Naive thymus-derived CD4-positive, alpha-beta T cell (primary cell): ENCODE measurements at regions not wholly inside any gene's neighbourhood (a gene's known extent, or its start where the extent isn't known, plus 50 kb on each side); places are given as distances from the start of the nearest gene placed in this dataset.

Experiments
- ATAC-seq: fragments of 150-1000 bp; cut with Tn5 transposase; 2 replicates; pipeline ENCODE4 v1.10.0; 2021; ENCODE audit warnings: mild to moderate bottlenecking, moderate library complexity
- CTCF ChIA-PET: fragments of 350-600 bp; sonication (Branson Sonifier 250); formaldehyde crosslinking; loops from one replicate; lab custom pipeline; 2021; ENCODE audit warnings: antibody characterized with exemption; lab: Charles Lee
- POLR2A ChIA-PET: fragments of 350-600 bp; sonication (Branson Sonifier 250); formaldehyde crosslinking; loops from one replicate; lab custom pipeline; 2021; ENCODE audit warnings: antibody characterized with exemption, inconsistent platforms; lab: Charles Lee
- DNase-seq, 9 donors: peaks; one replicate each; pipeline versions ENCODE4 v3.0.0 to v3.0.0-alpha.2; 2020 to 2022; ENCODE audit warnings: mixed read lengths in 1 of 9
- H3K27ac ChIP-seq: one replicate; pipeline ENCODE4 v1.7.0; 2013; ENCODE audit warnings: mild to moderate bottlenecking, low read depth, low read length, moderate library complexity
- H3K27me3 ChIP-seq, 2 donors: one replicate each; pipeline ENCODE4 v1.7.0; 2013; ENCODE audit warnings: low read length in 2 of 2, mild to moderate bottlenecking in 2 of 2, moderate library complexity in 2 of 2; ENCODE audit not compliant: control insufficient read depth in 2 of 2, insufficient read depth in 2 of 2
- H3K36me3 ChIP-seq, 3 experiments: 1 replicate in 2 of 3; 2 replicates in 1 of 3; pipeline ENCODE4 v1.7.0; 2013; ENCODE audit warnings: low read length in 3 of 3, mild to moderate bottlenecking in 3 of 3, moderate library complexity in 1 of 3; ENCODE audit not compliant: insufficient read depth in 3 of 3, control insufficient read depth in 2 of 3
- H3K4me1 ChIP-seq, 2 donors: one replicate each; pipeline ENCODE4 v1.7.0; 2013; ENCODE audit warnings: low read length in 2 of 2, mild to moderate bottlenecking in 2 of 2, moderate library complexity in 1 of 2; ENCODE audit not compliant: control insufficient read depth in 2 of 2, insufficient read depth in 2 of 2
- H3K4me3 ChIP-seq: 2 replicates; pipeline ENCODE4 v1.7.0; 2013; ENCODE audit warnings: mild to moderate bottlenecking, low read length
- H3K9me3 ChIP-seq, 3 experiments: 1 replicate in 2 of 3; 2 replicates in 1 of 3; pipeline ENCODE4 v1.7.0; 2013; ENCODE audit warnings: low read length in 3 of 3; ENCODE audit not compliant: control insufficient read depth in 2 of 3
- H3K27ac Mint-ChIP-seq, 9 donors: one replicate each; pipeline ENCODE4 v1.8.0; 2020 to 2022; ENCODE audit warnings: mixed read lengths in 9 of 9, mild to moderate bottlenecking in 8 of 9, moderate library complexity in 5 of 9, inconsistent platforms in 2 of 9
- H3K27me3 Mint-ChIP-seq, 5 donors: one replicate each; pipeline ENCODE4 v1.8.0; 2021 to 2022; ENCODE audit warnings: mixed read lengths in 5 of 5, mild to moderate bottlenecking in 1 of 5
- H3K36me3 Mint-ChIP-seq, 5 donors: one replicate each; pipeline ENCODE4 v1.8.0; 2020 to 2022; ENCODE audit warnings: mixed read lengths in 5 of 5, mild to moderate bottlenecking in 3 of 5, inconsistent platforms in 1 of 5
- H3K4me1 Mint-ChIP-seq, 7 donors: one replicate each; pipeline ENCODE4 v1.8.0; 2020 to 2022; ENCODE audit warnings: mixed read lengths in 7 of 7, mild to moderate bottlenecking in 3 of 7, inconsistent platforms in 1 of 7
- H3K4me3 Mint-ChIP-seq, 10 donors: one replicate each; pipeline ENCODE4 v1.8.0; 2020 to 2022; ENCODE audit warnings: mild to moderate bottlenecking in 10 of 10, mixed read lengths in 10 of 10, moderate library complexity in 6 of 10, inconsistent platforms in 2 of 10
- H3K9me3 Mint-ChIP-seq, 11 donors: one replicate each; pipeline ENCODE4 v1.8.0; 2020 to 2022; ENCODE audit warnings: mixed read lengths in 11 of 11, mild to moderate bottlenecking in 4 of 11, inconsistent platforms in 1 of 11, moderate library complexity in 1 of 11
- intact Hi-C, 2 donors: fragments of 100-400 bp; cut with micrococcal nuclease; formaldehyde crosslinking; loops; one replicate each; pipeline ENCODE4 v1.15.1; 2023

- ChIA-PET POLR2A (no interaction called here), CTCF (no interaction called here)
- no peak overlapping the region for H3K27ac Mint-ChIP-seq
- H3K4me3 ChIP-seq = no peak overlapping the region
- ATAC-seq = no peak
- H3K9me3 ChIP-seq = no peaks in the 10 kb centered on the region
- no peaks in the 10 kb centered on the region for H3K4me1 ChIP-seq
- DNase-seq = no peak
- H3K9me3 Mint-ChIP-seq = peaks cover 0 to 13% (median 4%) of the 10 kb centered on the region in 11 donors
- intact Hi-C loops = no loop called here
- H3K27ac ChIP-seq = no peak overlapping the region
- H3K4me1 Mint-ChIP-seq = no peaks in the 10 kb centered on the region
- no peaks in the 10 kb centered on the region for H3K36me3 Mint-ChIP-seq
- no peaks in the 10 kb centered on the region for H3K36me3 ChIP-seq
- H3K27me3 ChIP-seq = no peaks in the 10 kb centered on the region
- no peak overlapping the region for H3K4me3 Mint-ChIP-seq
- no peaks in the 10 kb centered on the region for H3K27me3 Mint-ChIP-seq
Measured at GRCh38 chr11:25423436-25424199, 908.3 kb upstream of the ANO3 start.

GRCh38 chr11:25432376-25432775 lies 899.6 kb upstream of the ANO3 start:
- no peak overlapping the region for H3K27ac Mint-ChIP-seq
- Histone ChIP-seq H3K4me1 (no peaks in the 10 kb centered on the region), H3K27ac (no peak overlapping the region), H3K36me3 (no peaks in the 10 kb centered on the region), H3K9me3 (no peaks in the 10 kb centered on the region), H3K4me3 (no peak overlapping the region), H3K27me3 (no peaks in the 10 kb centered on the region)
- H3K4me3 Mint-ChIP-seq = no peak overlapping the region
- H3K4me1 Mint-ChIP-seq = no peaks in the 10 kb centered on the region
- intact Hi-C loops = no loop called here
- no peaks in the 10 kb centered on the region for H3K27me3 Mint-ChIP-seq
- ChIA-PET CTCF (no interaction called here), POLR2A (no interaction called here)
- no peak for ATAC-seq
- no peak for DNase-seq
- peaks cover 0 to 8% (median 4%) of the 10 kb centered on the region in 11 donors for H3K9me3 Mint-ChIP-seq
- H3K36me3 Mint-ChIP-seq = no peaks in the 10 kb centered on the region

- Histone ChIP-seq H3K36me3 (no peaks in the 10 kb centered on the region), H3K9me3 (no peaks in the 10 kb centered on the region), H3K4me3 (no peak overlapping the region), H3K27ac (no peak overlapping the region), H3K27me3 (no peaks in the 10 kb centered on the region), H3K4me1 (no peaks in the 10 kb centered on the region)
- Mint-ChIP-seq H3K4me3 (no peak overlapping the region), H3K27me3 (no peaks in the 10 kb centered on the region), H3K36me3 (no peaks in the 10 kb centered on the region), H3K4me1 (no peaks in the 10 kb centered on the region), H3K9me3 (peaks cover 0 to 13% (median 8%) of the 10 kb centered on the region in 11 donors), H3K27ac (no peak overlapping the region)
- intact Hi-C loops = no loop called here
- CTCF ChIA-PET = no interaction called here
- no peak for ATAC-seq
- DNase-seq = no peak
- POLR2A ChIA-PET = no interaction called here
Measured at GRCh38 chr11:25435197-25435596, 896.7 kb upstream of the ANO3 start.

- CTCF ChIA-PET = no interaction called here
Measured at GRCh38 chr11:25436326-25436725, 895.6 kb upstream of the ANO3 start.

GRCh38 chr11:25441421-25441820 lies 890.5 kb upstream of the ANO3 start:
- Mint-ChIP-seq H3K4me1 (no peaks in the 10 kb centered on the region), H3K27ac (no peak overlapping the region), H3K27me3 (no peaks in the 10 kb centered on the region), H3K9me3 (peaks cover 2 to 17% (median 9%) of the 10 kb centered on the region in 11 donors), H3K4me3 (no peak overlapping the region), H3K36me3 (no peaks in the 10 kb centered on the region)
- H3K4me1 ChIP-seq = no peaks in the 10 kb centered on the region
- no peak overlapping the region for H3K27ac ChIP-seq
- no peak overlapping the region for H3K4me3 ChIP-seq
- ChIA-PET CTCF (no interaction called here), POLR2A (no interaction called here)
- H3K36me3 ChIP-seq = no peaks in the 10 kb centered on the region
- intact Hi-C loops = no loop called here
- no peaks in the 10 kb centered on the region for H3K27me3 ChIP-seq
- no peak for DNase-seq
- no peak for ATAC-seq
- H3K9me3 ChIP-seq = no peaks in the 10 kb centered on the region

More at GRCh38 chr11:25436326-25436725, 895.6 kb upstream of the ANO3 start:
- H3K4me1 Mint-ChIP-seq = no peaks in the 10 kb centered on the region
- no peak overlapping the region for H3K27ac Mint-ChIP-seq
- ATAC-seq = no peak
- DNase-seq = no peak
- H3K36me3 ChIP-seq = no peaks in the 10 kb centered on the region
- H3K27ac ChIP-seq = no peak overlapping the region
- no peak overlapping the region for H3K4me3 Mint-ChIP-seq
- intact Hi-C loops = no loop called here
- H3K36me3 Mint-ChIP-seq = no peaks in the 10 kb centered on the region
- POLR2A ChIA-PET = no interaction called here
- H3K27me3 ChIP-seq = no peaks in the 10 kb centered on the region
- H3K27me3 Mint-ChIP-seq = no peaks in the 10 kb centered on the region
- H3K4me3 ChIP-seq = no peak overlapping the region
- H3K4me1 ChIP-seq = no peaks in the 10 kb centered on the region
- peaks cover 1 to 13% (median 10%) of the 10 kb centered on the region in 11 donors for H3K9me3 Mint-ChIP-seq
- H3K9me3 ChIP-seq = no peaks in the 10 kb centered on the region

- H3K27me3 ChIP-seq = no peaks in the 10 kb centered on the region
- H3K27ac ChIP-seq = no peak overlapping the region
- ChIA-PET CTCF (no interaction called here), POLR2A (no interaction called here)
- Mint-ChIP-seq H3K36me3 (peaks cover 0 to 5% (median 0%) of the 10 kb centered on the region in 5 donors), H3K9me3 (peaks cover 4 to 21% (median 9%) of the 10 kb centered on the region in 11 donors), H3K4me1 (no peaks in the 10 kb centered on the region), H3K27me3 (no peaks in the 10 kb centered on the region), H3K27ac (no peak overlapping the region), H3K4me3 (no peak overlapping the region)
- peaks cover 0 to 4% (median 0%) of the 10 kb centered on the region in 3 experiments for H3K9me3 ChIP-seq
- no peaks in the 10 kb centered on the region for H3K36me3 ChIP-seq
- ATAC-seq = no peak
- no peak for DNase-seq
- no peak overlapping the region for H3K4me3 ChIP-seq
- H3K4me1 ChIP-seq = no peaks in the 10 kb centered on the region
- intact Hi-C loops = no loop called here
Measured at GRCh38 chr11:25449091-25449490, 882.8 kb upstream of the ANO3 start.

- Mint-ChIP-seq H3K36me3 (peaks cover 0 to 5% (median 0%) of the 10 kb centered on the region in 5 donors), H3K4me1 (no peaks in the 10 kb centered on the region), H3K9me3 (peaks cover 5 to 20% (median 11%) of the 10 kb centered on the region in 11 donors), H3K27me3 (no peaks in the 10 kb centered on the region), H3K27ac (no peak overlapping the region), H3K4me3 (no peak overlapping the region)
- Histone ChIP-seq H3K4me3 (no peak overlapping the region), H3K27me3 (no peaks in the 10 kb centered on the region), H3K36me3 (no peaks in the 10 kb centered on the region), H3K27ac (no peak overlapping the region), H3K4me1 (no peaks in the 10 kb centered on the region), H3K9me3 (peaks cover 0 to 4% (median 0%) of the 10 kb centered on the region in 3 experiments)
- ChIA-PET POLR2A (no interaction called here), CTCF (no interaction called here)
- ATAC-seq (no peak), DNase-seq (no peak)
- intact Hi-C loops = no loop called here
Measured at GRCh38 chr11:25453471-25453870, 878.5 kb upstream of the ANO3 start.
